Gastrocnemius medialis (tissue), 4 donors: ENCODE measurements at regions not wholly inside any gene's neighbourhood (a gene's known extent, or its start where the extent isn't known, plus 50 kb on each side); places are given as distances from the start of the nearest gene placed in this dataset.

Source experiments
- ATAC-seq, 2 donors: fragments of 150-250 bp; one replicate each; pipeline ENCODE4 v1.9.1; 2016
- DNase-seq, 2 donors: peaks; one replicate each; pipeline ENCODE4 v3.0.0-alpha.2; 2019
- H3K27ac ChIP-seq, 4 donors: fragments of 200-600 bp; sonication (generic); 1 replicate in 1 of 4; 2 replicates in 3 of 4; pipeline ENCODE4 v1.5.1; 2016 to 2018; ENCODE audit warnings: mild to moderate bottlenecking in 2 of 4, moderate library complexity in 1 of 4
- H3K27me3 ChIP-seq, 3 donors: fragments of 200-600 bp; sonication (generic) in 2 of 3; 1 replicate in 1 of 3; 2 replicates in 2 of 3; pipeline versions ENCODE4 v1.5.1 to v1.6.0; 2016 to 2019; ENCODE audit warnings: mild to moderate bottlenecking in 1 of 3, moderate library complexity in 1 of 3
- H3K36me3 ChIP-seq, 2 donors: fragments of 200-600 bp; sonication (generic) in 1 of 2; one replicate each; pipeline ENCODE4 v1.5.1; 2017 to 2018
- H3K4me1 ChIP-seq, 2 donors: fragments of 200-600 bp; sonication (generic) in 1 of 2; one replicate each; pipeline ENCODE4 v1.5.1; 2016 to 2017; ENCODE audit warnings: mild to moderate bottlenecking in 2 of 2
- H3K4me3 ChIP-seq, 4 donors: fragments of 200-600 bp; sonication (generic) in 3 of 4; 1 replicate in 1 of 4; 2 replicates in 3 of 4; pipeline ENCODE4 v1.5.1; 2016 to 2019; ENCODE audit warnings: mild to moderate bottlenecking in 2 of 4
- H3K9me3 ChIP-seq, 3 donors: fragments of 200-600 bp; sonication (generic) in 2 of 3; 1 replicate in 1 of 3; 2 replicates in 2 of 3; pipeline ENCODE4 v1.5.1; 2016 to 2019
- POLR2A ChIP-seq, 2 donors: fragments of 450-650 bp; IDR thresholded peaks; one replicate each; pipeline ENCODE4 v1.6.1; 2017; ENCODE audit warnings: antibody characterized with exemption in 2 of 2, mild to moderate bottlenecking in 2 of 2, moderate library complexity in 2 of 2
- in situ Hi-C, 4 donors: fragments of 200-750 bp; cut with MboI; loops; one replicate each; pipeline versions ENCODE4 v1.15.0 to v1.8.0; 2017; ENCODE audit warnings: low sequenced_read_pairs in 4 of 4
- intact Hi-C: fragments of 100-400 bp; cut with DNase I; formaldehyde crosslinking; loops from one replicate; pipeline ENCODE4 v1.15.1; 2023; ENCODE audit warnings: low total_unique reads
- TF ChIP-seq, protein P1 (sequence below), 5 experiments: fragments of 450-650 bp in 3 of 5; fragments of 200-600 bp in 2 of 5; sonication (generic) in 2 of 5; IDR thresholded peaks in 4 of 5; conservative IDR thresholded peaks in 1 of 5; 1 replicate in 4 of 5; 2 replicates in 1 of 5; pipeline ENCODE4 v1.5.1; 2016 to 2019; ENCODE audit warnings: antibody characterized with exemption in 5 of 5, mild to moderate bottlenecking in 3 of 5, moderate library complexity in 3 of 5

DNA sequence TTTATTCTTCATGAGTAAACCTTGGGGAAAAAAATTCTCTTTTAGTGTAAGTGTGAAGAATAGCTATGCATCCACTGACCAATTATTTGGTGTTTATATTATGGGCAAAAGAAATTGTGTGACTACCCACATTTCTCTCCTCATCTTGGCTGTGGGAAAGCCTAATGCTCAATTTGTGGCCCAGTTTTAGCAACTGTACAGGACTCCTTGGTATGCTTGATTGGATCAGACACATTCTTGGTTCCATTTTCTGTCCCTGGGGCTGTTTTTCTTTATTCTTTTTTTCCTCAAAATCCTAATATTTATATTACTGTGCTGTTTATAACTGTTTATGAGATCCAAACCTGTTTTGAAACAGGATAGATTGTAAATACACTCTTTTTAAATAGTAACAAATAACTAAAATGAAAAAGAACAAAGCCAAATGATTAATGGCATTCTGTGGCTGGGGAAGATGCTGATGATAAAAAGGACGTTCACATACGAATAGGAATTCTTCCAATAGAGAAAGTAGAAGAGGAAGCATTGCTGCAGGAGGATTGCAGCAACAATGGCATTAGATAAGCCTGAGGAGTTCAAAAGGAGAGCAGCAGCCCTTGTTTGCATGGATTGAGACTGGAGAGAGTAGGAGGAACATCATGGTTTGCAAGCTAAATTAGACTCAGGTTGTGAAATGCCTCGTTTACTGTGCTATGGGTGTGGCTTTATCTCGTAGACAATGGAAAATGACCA, 580.5 kb downstream of the INHBA start:
- in situ Hi-C loops: no loop called here
- Histone ChIP-seq H3K4me1 (no peaks in the 10 kb centered on the region), H3K27me3 (no peaks in the 10 kb centered on the region), H3K9me3 (no peaks in the 10 kb centered on the region), H3K27ac (no peak overlapping the region), H3K4me3 (no peak overlapping the region), H3K36me3 (no peaks in the 10 kb centered on the region)
- intact Hi-C loops: no loop called here
- DNase-seq (no peak), ATAC-seq (no peak)
- TF ChIP-seq, protein P1, sequence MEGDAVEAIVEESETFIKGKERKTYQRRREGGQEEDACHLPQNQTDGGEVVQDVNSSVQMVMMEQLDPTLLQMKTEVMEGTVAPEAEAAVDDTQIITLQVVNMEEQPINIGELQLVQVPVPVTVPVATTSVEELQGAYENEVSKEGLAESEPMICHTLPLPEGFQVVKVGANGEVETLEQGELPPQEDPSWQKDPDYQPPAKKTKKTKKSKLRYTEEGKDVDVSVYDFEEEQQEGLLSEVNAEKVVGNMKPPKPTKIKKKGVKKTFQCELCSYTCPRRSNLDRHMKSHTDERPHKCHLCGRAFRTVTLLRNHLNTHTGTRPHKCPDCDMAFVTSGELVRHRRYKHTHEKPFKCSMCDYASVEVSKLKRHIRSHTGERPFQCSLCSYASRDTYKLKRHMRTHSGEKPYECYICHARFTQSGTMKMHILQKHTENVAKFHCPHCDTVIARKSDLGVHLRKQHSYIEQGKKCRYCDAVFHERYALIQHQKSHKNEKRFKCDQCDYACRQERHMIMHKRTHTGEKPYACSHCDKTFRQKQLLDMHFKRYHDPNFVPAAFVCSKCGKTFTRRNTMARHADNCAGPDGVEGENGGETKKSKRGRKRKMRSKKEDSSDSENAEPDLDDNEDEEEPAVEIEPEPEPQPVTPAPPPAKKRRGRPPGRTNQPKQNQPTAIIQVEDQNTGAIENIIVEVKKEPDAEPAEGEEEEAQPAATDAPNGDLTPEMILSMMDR (IDR thresholded peaks at IDR 0.05 in 4 of 5, conservative IDR thresholded peaks at IDR 0.05 in 1 of 5): no peak
- TF ChIP-seq POLR2A (IDR thresholded peaks at IDR 0.05): no peak

DNA sequence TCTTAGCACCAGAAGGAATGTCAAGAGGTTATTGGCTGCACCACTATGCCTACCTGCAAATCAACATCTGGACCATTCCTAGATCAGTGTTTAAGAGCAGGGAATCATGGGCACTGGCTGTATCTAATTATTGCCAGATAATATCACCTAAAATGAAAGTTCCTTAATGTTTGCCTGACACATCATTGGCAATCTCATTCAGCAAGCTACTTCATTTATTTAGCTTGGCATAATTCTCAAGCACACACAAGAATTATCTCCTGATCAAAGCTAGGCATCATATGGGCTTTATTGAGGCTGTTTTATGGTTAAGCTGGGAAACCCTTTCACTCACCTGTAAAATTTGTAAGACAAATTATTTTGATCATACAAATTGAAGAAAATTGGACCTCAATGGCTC, 581.7 kb downstream of the INHBA start:
- Histone ChIP-seq H3K27me3 (no peaks in the 10 kb centered on the region), H3K4me3 (no peak overlapping the region), H3K27ac (no peak overlapping the region), H3K36me3 (no peaks in the 10 kb centered on the region), H3K4me1 (no peaks in the 10 kb centered on the region), H3K9me3 (no peaks in the 10 kb centered on the region)
- no peak for TF ChIP-seq POLR2A (IDR thresholded peaks at IDR 0.05)
- TF ChIP-seq, protein P1 (IDR thresholded peaks at IDR 0.05 in 4 of 5, conservative IDR thresholded peaks at IDR 0.05 in 1 of 5): no peak
- intact Hi-C loops (no loop called here), in situ Hi-C loops (no loop called here)
- DNase-seq (no peak), ATAC-seq (no peak)

DNA sequence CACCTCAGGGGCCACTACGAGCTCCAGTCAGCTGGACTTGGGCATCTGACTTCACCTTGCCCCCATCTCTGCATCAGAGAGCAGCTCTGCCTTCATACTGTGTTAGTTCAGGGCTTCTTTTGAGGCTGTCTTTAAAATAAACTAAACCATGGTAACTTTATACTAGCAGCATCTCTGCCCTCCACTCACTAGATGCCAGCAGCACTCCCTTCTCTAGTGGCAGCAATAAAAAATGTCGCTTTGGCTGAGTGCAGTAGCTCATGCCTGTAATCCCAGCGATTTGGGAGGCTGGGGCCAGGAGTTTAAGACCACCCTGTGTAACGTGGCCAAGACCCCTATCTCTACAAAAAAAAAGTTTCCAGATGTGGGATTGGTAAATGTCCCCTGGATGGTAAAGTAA, 584.4 kb downstream of the INHBA start:
- ATAC-seq: no peak
- no peaks in the 10 kb centered on the region for H3K4me1 ChIP-seq
- H3K27ac ChIP-seq: no peak overlapping the region
- H3K9me3 ChIP-seq: no peaks in the 10 kb centered on the region
- H3K4me3 ChIP-seq: no peak overlapping the region
- in situ Hi-C loops (no loop called here), intact Hi-C loops (no loop called here)
- no peaks in the 10 kb centered on the region for H3K27me3 ChIP-seq
- no peak for DNase-seq
- H3K36me3 ChIP-seq: no peaks in the 10 kb centered on the region
- TF ChIP-seq, protein P1 (IDR thresholded peaks at IDR 0.05 in 4 of 5, conservative IDR thresholded peaks at IDR 0.05 in 1 of 5): no peak
- TF ChIP-seq POLR2A (IDR thresholded peaks at IDR 0.05): no peak

DNA sequence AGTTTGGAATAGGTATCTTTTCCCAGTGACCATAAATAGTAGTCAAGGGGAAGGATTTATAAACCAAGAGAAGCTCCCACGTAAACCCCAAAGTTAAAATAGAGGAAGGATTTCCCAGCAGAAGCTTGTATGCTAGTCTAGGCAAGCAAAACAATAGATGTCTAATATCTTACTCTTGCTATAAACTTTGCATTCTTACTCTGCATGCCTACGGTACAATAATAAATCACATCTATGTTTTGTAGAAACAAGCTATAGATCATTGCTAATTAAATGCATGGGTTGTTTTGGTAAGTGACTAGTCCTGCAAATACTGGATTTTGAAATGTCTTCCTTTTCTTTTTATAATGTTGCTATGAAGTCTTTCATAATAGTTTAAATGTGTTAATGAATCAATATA, 585.5 kb downstream of the INHBA start:
- no peaks in the 10 kb centered on the region for H3K36me3 ChIP-seq
- in situ Hi-C loops (no loop called here), intact Hi-C loops (no loop called here)

More for the DNA sequence above, 585.5 kb downstream of the INHBA start:
- DNase-seq (no peak), ATAC-seq (no peak)
- no peak for TF ChIP-seq POLR2A (IDR thresholded peaks at IDR 0.05)
- TF ChIP-seq, protein P1 (IDR thresholded peaks at IDR 0.05 in 4 of 5, conservative IDR thresholded peaks at IDR 0.05 in 1 of 5): no peak
- H3K27ac ChIP-seq: no peak overlapping the region
- H3K4me3 ChIP-seq: no peak overlapping the region
- H3K27me3 ChIP-seq: no peaks in the 10 kb centered on the region
- H3K4me1 ChIP-seq: no peaks in the 10 kb centered on the region
- H3K9me3 ChIP-seq: no peaks in the 10 kb centered on the region
